Lower lobe of right lung (tissue), 2 donors: ENCODE measurements at regions not wholly inside any gene's neighbourhood (a gene's known extent, or its start where the extent isn't known, plus 50 kb on each side); places are given as distances from the start of the nearest gene placed in this dataset.
"Not testable (repeated sequence)": the region's sequence is repeated elsewhere in the genome, so short reads cannot be mapped to it uniquely, and the experiment has no call there.

ENCODE experiments used
- ATAC-seq, 2 donors: fragments of 200-7000 bp; cut with Tn5 transposase; one replicate each; pipeline ENCODE4 v1.9.1; 2020 to 2022; ENCODE audit warnings: mild to moderate bottlenecking in 2 of 2, moderate library complexity in 2 of 2
- DNase-seq: peaks from one replicate; pipeline ENCODE4 v3.0.0-alpha.2; 2020
- H3K27ac ChIP-seq: fragments of 200-600 bp; one replicate; pipeline ENCODE4 v1.8.0; 2022
- H3K27me3 ChIP-seq: fragments of 200-600 bp; one replicate; pipeline ENCODE4 v1.8.0; 2022; ENCODE audit warnings: low read depth
- H3K36me3 ChIP-seq: fragments of 200-600 bp; one replicate; pipeline ENCODE4 v1.8.0; 2022; ENCODE audit warnings: mild to moderate bottlenecking
- H3K4me1 ChIP-seq: fragments of 200-600 bp; one replicate; pipeline ENCODE4 v1.8.0; 2022
- H3K4me3 ChIP-seq: fragments of 200-600 bp; one replicate; pipeline ENCODE4 v1.8.0; 2022; ENCODE audit warnings: mild to moderate bottlenecking
- H3K9me3 ChIP-seq: fragments of 200-600 bp; one replicate; pipeline ENCODE4 v1.8.0; 2022
- CTCF ChIP-seq: fragments of 200-600 bp; IDR thresholded peaks from one replicate; pipeline ENCODE4 v1.8.0; 2022; ENCODE audit warnings: antibody characterized with exemption, mild to moderate bottlenecking
- intact Hi-C: fragments of 100-400 bp; cut with DNase I; formaldehyde crosslinking; loops from one replicate; pipeline ENCODE4 v1.11.0; 2022
- donor health status: DM: no; HTN: yes; CAD: no; lungs with severe emphysema.

- no peak for TF ChIP-seq CTCF
- intact Hi-C loops: no loop called here
- no peaks in the 10 kb centered on the region for H3K4me1 ChIP-seq
Observed at GRCh38 chr5:52010454-52010853, 627.2 kb downstream of the ISL1 start.

DNA sequence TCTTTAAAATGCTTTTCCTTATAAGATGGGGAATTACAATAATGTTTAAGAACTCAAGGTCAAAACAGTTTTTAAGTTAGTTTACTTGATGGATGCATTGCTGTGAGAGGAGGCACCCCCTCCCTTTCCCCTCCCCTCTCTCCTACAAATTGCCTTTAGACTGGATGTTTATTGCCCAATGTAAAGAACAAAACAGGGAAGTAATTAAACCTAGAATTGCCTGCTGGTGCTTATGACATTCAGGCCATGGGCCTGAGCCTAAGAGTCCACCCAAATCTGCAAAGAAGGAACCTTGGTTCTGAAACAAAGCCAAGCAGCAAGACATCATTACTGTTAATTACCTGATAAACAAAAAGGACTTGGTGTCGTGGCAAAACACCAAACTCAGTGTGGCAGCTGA is 630.3 kb downstream of the ISL1 start:
- H3K4me3 ChIP-seq: no peak overlapping the region
- ATAC-seq (no peak), DNase-seq (no peak)
- no peak overlapping the region for H3K27ac ChIP-seq
- TF ChIP-seq CTCF: no peak
- intact Hi-C loops: no loop called here
- no peaks in the 10 kb centered on the region for H3K36me3 ChIP-seq
- no peaks in the 10 kb centered on the region for H3K27me3 ChIP-seq
- no peaks in the 10 kb centered on the region for H3K9me3 ChIP-seq
- H3K4me1 ChIP-seq: no peaks in the 10 kb centered on the region

More at GRCh38 chr5:52010454-52010853, 627.2 kb downstream of the ISL1 start:
- H3K36me3 ChIP-seq: no peaks in the 10 kb centered on the region
- DNase-seq (no peak), ATAC-seq (no peak)
- H3K27me3 ChIP-seq: no peaks in the 10 kb centered on the region
- no peak overlapping the region for H3K4me3 ChIP-seq
- no peak overlapping the region for H3K27ac ChIP-seq
- H3K9me3 ChIP-seq: no peaks in the 10 kb centered on the region

DNA sequence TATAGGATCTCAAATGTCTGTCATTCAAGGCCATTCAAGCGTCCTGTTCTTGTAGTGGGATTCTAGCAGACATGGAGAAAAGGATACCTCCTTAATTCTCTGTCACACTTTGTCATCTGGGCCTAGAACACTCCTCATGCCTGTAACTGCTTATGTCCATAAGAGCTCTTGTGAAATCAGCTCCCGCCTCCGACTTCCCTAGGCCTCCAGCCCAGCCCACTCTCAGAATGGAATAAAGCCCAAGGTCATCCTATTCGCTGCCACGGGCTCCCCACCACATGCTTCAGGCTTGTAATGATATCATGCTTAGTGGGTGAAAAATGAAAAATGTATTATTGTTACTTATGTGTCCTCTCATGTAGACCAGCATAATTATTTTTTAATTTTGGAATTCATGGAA is 632.5 kb downstream of the ISL1 start:
- Histone ChIP-seq H3K9me3 (no peaks in the 10 kb centered on the region), H3K27ac (no peak overlapping the region), H3K4me3 (no peak overlapping the region), H3K36me3 (no peaks in the 10 kb centered on the region), H3K4me1 (no peaks in the 10 kb centered on the region), H3K27me3 (no peaks in the 10 kb centered on the region)
- no peak for TF ChIP-seq CTCF
- peak; percentile 55 to 67 for ATAC-seq
- no peak for DNase-seq
- intact Hi-C loops: no loop called here

DNA sequence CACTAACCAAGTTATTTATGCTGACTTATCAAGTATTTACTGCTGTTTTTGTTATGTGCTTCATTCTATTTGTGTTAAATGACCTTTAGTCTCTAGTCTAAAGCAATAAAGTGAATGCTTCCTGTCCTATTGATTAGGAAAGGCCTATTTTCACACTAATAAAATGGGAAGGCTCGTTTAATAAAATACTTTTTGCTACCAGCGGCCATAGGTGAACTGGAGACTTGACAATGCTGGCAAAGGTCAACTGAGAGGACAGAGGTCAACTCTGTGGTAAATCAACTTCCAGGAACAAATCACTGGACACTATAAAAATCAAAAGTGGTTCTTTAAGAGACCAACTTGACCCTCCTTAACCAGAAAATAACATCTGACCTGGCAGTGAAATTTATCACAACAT is 634.3 kb downstream of the ISL1 start:
- no peaks in the 10 kb centered on the region for H3K27me3 ChIP-seq
- H3K27ac ChIP-seq: no peak overlapping the region
- intact Hi-C loops: no loop called here
- H3K4me3 ChIP-seq: no peak overlapping the region
- ATAC-seq: no peak
- H3K36me3 ChIP-seq: no peaks in the 10 kb centered on the region
- no peaks in the 10 kb centered on the region for H3K9me3 ChIP-seq
- no peak for TF ChIP-seq CTCF
- no peaks in the 10 kb centered on the region for H3K4me1 ChIP-seq
- DNase-seq: no peak

DNA sequence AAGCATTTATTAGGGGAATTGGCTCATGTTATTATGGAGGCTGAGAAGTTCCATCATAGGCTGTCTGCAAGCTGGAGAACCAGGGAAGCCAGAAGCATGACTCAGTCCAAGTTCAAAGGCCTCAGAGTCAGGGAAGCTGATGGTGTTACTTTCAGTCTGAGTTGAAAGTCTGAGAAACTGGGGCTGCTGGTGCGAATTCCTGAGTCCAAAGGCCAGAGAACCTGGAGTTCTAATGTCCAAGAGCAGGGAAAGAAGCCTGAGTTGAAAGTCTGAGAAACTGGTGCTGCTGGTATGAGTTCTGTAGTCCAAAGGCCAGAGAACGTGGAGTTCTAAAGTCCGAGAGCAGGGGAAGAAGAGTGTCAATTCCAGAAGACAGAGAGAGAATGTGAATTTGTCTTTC is 641.1 kb downstream of the ISL1 start:
- no peak overlapping the region for H3K4me3 ChIP-seq
- ATAC-seq: no peak
- H3K27ac ChIP-seq: no peak overlapping the region
- no peaks in the 10 kb centered on the region for H3K9me3 ChIP-seq
- no peak for TF ChIP-seq CTCF
- no peak for DNase-seq
- intact Hi-C loops: no loop called here
- H3K36me3 ChIP-seq: no peaks in the 10 kb centered on the region
- H3K27me3 ChIP-seq: no peaks in the 10 kb centered on the region
- H3K4me1 ChIP-seq: no peaks in the 10 kb centered on the region

DNA sequence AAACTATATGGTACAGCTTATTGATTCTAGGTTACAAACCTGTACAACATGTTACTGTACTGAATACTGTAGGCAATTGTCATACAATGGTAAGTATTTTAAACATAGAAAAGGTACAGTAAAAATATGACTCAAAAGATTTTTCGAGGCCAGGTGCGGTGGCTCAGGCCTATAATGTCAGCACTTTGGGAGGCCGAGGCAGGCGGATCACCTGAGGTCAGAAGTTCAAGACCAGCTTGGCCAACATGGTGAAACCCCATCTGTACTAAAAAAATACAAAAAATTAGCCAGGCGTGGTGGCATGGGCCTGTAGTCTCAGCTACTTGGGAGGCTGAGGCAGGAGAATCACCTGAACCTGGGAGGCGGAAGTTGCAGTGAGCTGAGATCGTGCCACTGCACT is 646.6 kb downstream of the ISL1 start:
- H3K27me3 ChIP-seq, DNase-seq, H3K27ac ChIP-seq, H3K36me3 ChIP-seq, intact Hi-C loops, H3K9me3 ChIP-seq, ATAC-seq, H3K4me1 ChIP-seq, H3K4me3 ChIP-seq: not testable (repeated sequence)
